Lower leg skin (tissue), 3 donors: ENCODE measurements at regions not wholly inside any gene's neighbourhood (a gene's known extent, or its start where the extent isn't known, plus 50 kb on each side); places are given as distances from the start of the nearest gene placed in this dataset.

Experiments
- CTCF ChIP-seq, 3 donors: fragments of 450-650 bp; IDR thresholded peaks; one replicate each; pipeline ENCODE4 v1.5.1; 2016; ENCODE audit warnings: antibody characterized with exemption in 3 of 3, mild to moderate bottlenecking in 3 of 3, moderate library complexity in 2 of 3
- POLR2A ChIP-seq, 2 donors: fragments of 450-650 bp; IDR thresholded peaks; one replicate each; pipeline ENCODE4 v1.6.1; 2016 to 2017; ENCODE audit warnings: antibody characterized with exemption in 2 of 2, mild to moderate bottlenecking in 1 of 2, moderate library complexity in 1 of 2

GRCh38 chr16:65500007-65500406, 378.1 kb upstream of the CDH11 start:
- TF ChIP-seq CTCF (IDR thresholded peaks at IDR 0.05): no peak
- TF ChIP-seq POLR2A (IDR thresholded peaks at IDR 0.05): no peak
